ENCODE measurements at regions not wholly inside any gene's neighbourhood (a gene's known extent, or its start where the extent isn't known, plus 50 kb on each side); places are given as distances from the start of the nearest gene placed in this dataset.
A peak's percentile ranks its signal among the peaks of the same experiment; 100 is the strongest.
"Not testable (repeated sequence)": the region's sequence is repeated elsewhere in the genome, so short reads cannot be mapped to it uniquely, and the experiment has no call there.

GRCh38 chr11:81792416-81792815 is 941.2 kb downstream of the FAM181B start:
- no peak overlapping the region for H3K4me3 ChIP-seq
- TF ChIP-seq CTCF (IDR thresholded peaks at IDR 0.05), result no peak
- TF ChIP-seq POLR2A (IDR thresholded peaks at IDR 0.05), result no peak
- DNase-seq, result no peak
- H3K4me1 ChIP-seq, result no peaks in the 10 kb centered on the region
- H3K27me3 ChIP-seq, result no peaks in the 10 kb centered on the region
- no peaks in the 10 kb centered on the region for H3K9me3 ChIP-seq
- H3K36me3 ChIP-seq, result no peaks in the 10 kb centered on the region
- no peak overlapping the region for H3K27ac ChIP-seq

GRCh38 chr11:81787584-81788049 is 946.0 kb downstream of the FAM181B start:
- no peaks in the 10 kb centered on the region for H3K36me3 ChIP-seq

GRCh38 chr11:81772166-81772565 is 961.5 kb downstream of the FAM181B start:
- Histone ChIP-seq H3K36me3 (no peaks in the 10 kb centered on the region), H3K4me1 (no peaks in the 10 kb centered on the region), H3K9me3 (no peaks in the 10 kb centered on the region), H3K27ac (no peak overlapping the region), H3K4me3 (no peak overlapping the region), H3K27me3 (no peaks in the 10 kb centered on the region)
- no peak for TF ChIP-seq CTCF (IDR thresholded peaks at IDR 0.05)
- no peak for TF ChIP-seq POLR2A (IDR thresholded peaks at IDR 0.05)
- DNase-seq, result no peak

More at GRCh38 chr11:81787584-81788049, 946.0 kb downstream of the FAM181B start:
- no peak for DNase-seq
- Histone ChIP-seq H3K27me3 (no peaks in the 10 kb centered on the region), H3K27ac (no peak overlapping the region), H3K4me3 (no peak overlapping the region), H3K9me3 (no peaks in the 10 kb centered on the region), H3K4me1 (no peaks in the 10 kb centered on the region)
- peak in 1 of 6 experiments; percentile 21 for TF ChIP-seq CTCF (IDR thresholded peaks at IDR 0.05)
- no peak for TF ChIP-seq POLR2A (IDR thresholded peaks at IDR 0.05)

GRCh38 chr11:81769906-81770305 is 963.8 kb downstream of the FAM181B start:
- not testable (repeated sequence) for H3K9me3 ChIP-seq

GRCh38 chr11:81756864-81757595 is 976.6 kb downstream of the FAM181B start:
- no peak overlapping the region for H3K4me3 ChIP-seq
- no peaks in the 10 kb centered on the region for H3K9me3 ChIP-seq
- H3K27me3 ChIP-seq, result no peaks in the 10 kb centered on the region
- no peaks in the 10 kb centered on the region for H3K4me1 ChIP-seq
- DNase-seq, result no peak
- no peaks in the 10 kb centered on the region for H3K36me3 ChIP-seq
- no peak for TF ChIP-seq CTCF (IDR thresholded peaks at IDR 0.05)
- TF ChIP-seq POLR2A (IDR thresholded peaks at IDR 0.05), result no peak
- H3K27ac ChIP-seq, result no peak overlapping the region

More at GRCh38 chr11:81769906-81770305, 963.8 kb downstream of the FAM181B start:
- not testable (repeated sequence) for H3K4me1 ChIP-seq, H3K27ac ChIP-seq, H3K27me3 ChIP-seq, H3K4me3 ChIP-seq, DNase-seq, H3K36me3 ChIP-seq

GRCh38 chr11:81749245-81749644 is 984.4 kb downstream of the FAM181B start:
- Histone ChIP-seq H3K27me3 (no peaks in the 10 kb centered on the region), H3K9me3 (no peaks in the 10 kb centered on the region), H3K27ac (no peak overlapping the region), H3K4me1 (no peaks in the 10 kb centered on the region), H3K4me3 (no peak overlapping the region), H3K36me3 (no peaks in the 10 kb centered on the region)
- no peak for DNase-seq
- TF ChIP-seq POLR2A (IDR thresholded peaks at IDR 0.05), result no peak
- TF ChIP-seq CTCF (IDR thresholded peaks at IDR 0.05), result no peak

All from Peyer's patch (tissue), 4 donors.